ENCODE measurements at regions not wholly inside any gene's neighbourhood (a gene's known extent, or its start where the extent isn't known, plus 50 kb on each side); places are given as distances from the start of the nearest gene placed in this dataset.

GRCh38 chr13:97658556-97658955 lies 224.6 kb downstream of the RAP2A start:
- TF ChIP-seq, protein P1, sequence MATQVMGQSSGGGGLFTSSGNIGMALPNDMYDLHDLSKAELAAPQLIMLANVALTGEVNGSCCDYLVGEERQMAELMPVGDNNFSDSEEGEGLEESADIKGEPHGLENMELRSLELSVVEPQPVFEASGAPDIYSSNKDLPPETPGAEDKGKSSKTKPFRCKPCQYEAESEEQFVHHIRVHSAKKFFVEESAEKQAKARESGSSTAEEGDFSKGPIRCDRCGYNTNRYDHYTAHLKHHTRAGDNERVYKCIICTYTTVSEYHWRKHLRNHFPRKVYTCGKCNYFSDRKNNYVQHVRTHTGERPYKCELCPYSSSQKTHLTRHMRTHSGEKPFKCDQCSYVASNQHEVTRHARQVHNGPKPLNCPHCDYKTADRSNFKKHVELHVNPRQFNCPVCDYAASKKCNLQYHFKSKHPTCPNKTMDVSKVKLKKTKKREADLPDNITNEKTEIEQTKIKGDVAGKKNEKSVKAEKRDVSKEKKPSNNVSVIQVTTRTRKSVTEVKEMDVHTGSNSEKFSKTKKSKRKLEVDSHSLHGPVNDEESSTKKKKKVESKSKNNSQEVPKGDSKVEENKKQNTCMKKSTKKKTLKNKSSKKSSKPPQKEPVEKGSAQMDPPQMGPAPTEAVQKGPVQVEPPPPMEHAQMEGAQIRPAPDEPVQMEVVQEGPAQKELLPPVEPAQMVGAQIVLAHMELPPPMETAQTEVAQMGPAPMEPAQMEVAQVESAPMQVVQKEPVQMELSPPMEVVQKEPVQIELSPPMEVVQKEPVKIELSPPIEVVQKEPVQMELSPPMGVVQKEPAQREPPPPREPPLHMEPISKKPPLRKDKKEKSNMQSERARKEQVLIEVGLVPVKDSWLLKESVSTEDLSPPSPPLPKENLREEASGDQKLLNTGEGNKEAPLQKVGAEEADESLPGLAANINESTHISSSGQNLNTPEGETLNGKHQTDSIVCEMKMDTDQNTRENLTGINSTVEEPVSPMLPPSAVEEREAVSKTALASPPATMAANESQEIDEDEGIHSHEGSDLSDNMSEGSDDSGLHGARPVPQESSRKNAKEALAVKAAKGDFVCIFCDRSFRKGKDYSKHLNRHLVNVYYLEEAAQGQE (IDR thresholded peaks at IDR 0.05; ENCODE audit: insufficient read depth in 1 of 2, low read depth in 2 of 2, low read length in 1 of 2) = no peak
- TF ChIP-seq POLR2AphosphoS5 (IDR thresholded peaks at IDR 0.05; ENCODE audit: low read depth, low read length) (no peak), CTCF (IDR thresholded peaks at IDR 0.05) (no peak), TCF7L2 (IDR thresholded peaks at IDR 0.05; ENCODE audit: low read depth, low read length) (no peak), SIN3A (IDR thresholded peaks at IDR 0.05; ENCODE audit: borderline replicate concordance, insufficient read depth, low read depth, low read length) (no peak)
